DND-41 (cell line): ENCODE measurements at regions not wholly inside any gene's neighbourhood (a gene's known extent, or its start where the extent isn't known, plus 50 kb on each side); places are given as distances from the start of the nearest gene placed in this dataset.

Experiments
- EZH2 ChIP-seq: IDR thresholded peaks from 3 replicates; pipeline ENCODE4 v1.6.1; 2012; ENCODE audit warnings: borderline replicate concordance, low read depth, mild to moderate bottlenecking, moderate library complexity, low read length, inconsistent platforms; ENCODE audit not compliant: severe bottlenecking
- TF ChIP-seq, protein P1 (sequence below): IDR thresholded peaks from 2 replicates; pipeline ENCODE4 v1.5.1; 2012; ENCODE audit warnings: borderline replicate concordance, low read length, moderate library complexity, mild to moderate bottlenecking; ENCODE audit not compliant: poor library complexity, severe bottlenecking; ENCODE audit errors: extremely low read depth

GRCh38 chr7:125643302-125643701 lies 713.7 kb upstream of the POT1 start:
- TF ChIP-seq, protein P1, sequence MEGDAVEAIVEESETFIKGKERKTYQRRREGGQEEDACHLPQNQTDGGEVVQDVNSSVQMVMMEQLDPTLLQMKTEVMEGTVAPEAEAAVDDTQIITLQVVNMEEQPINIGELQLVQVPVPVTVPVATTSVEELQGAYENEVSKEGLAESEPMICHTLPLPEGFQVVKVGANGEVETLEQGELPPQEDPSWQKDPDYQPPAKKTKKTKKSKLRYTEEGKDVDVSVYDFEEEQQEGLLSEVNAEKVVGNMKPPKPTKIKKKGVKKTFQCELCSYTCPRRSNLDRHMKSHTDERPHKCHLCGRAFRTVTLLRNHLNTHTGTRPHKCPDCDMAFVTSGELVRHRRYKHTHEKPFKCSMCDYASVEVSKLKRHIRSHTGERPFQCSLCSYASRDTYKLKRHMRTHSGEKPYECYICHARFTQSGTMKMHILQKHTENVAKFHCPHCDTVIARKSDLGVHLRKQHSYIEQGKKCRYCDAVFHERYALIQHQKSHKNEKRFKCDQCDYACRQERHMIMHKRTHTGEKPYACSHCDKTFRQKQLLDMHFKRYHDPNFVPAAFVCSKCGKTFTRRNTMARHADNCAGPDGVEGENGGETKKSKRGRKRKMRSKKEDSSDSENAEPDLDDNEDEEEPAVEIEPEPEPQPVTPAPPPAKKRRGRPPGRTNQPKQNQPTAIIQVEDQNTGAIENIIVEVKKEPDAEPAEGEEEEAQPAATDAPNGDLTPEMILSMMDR: no peak
- no peak for TF ChIP-seq EZH2
